NCI-H226 (cell line): ENCODE measurements at regions not wholly inside any gene's neighbourhood (a gene's known extent, or its start where the extent isn't known, plus 50 kb on each side); places are given as distances from the start of the nearest gene placed in this dataset.

Source experiments
- DNase-seq: peaks from one replicate; pipeline ENCODE4 v3.0.0-alpha.2; 2015

- DNase-seq, result no peak
Observed at GRCh38 chr6:167583412-167583811, 243.3 kb upstream of the AFDN start.

DNA sequence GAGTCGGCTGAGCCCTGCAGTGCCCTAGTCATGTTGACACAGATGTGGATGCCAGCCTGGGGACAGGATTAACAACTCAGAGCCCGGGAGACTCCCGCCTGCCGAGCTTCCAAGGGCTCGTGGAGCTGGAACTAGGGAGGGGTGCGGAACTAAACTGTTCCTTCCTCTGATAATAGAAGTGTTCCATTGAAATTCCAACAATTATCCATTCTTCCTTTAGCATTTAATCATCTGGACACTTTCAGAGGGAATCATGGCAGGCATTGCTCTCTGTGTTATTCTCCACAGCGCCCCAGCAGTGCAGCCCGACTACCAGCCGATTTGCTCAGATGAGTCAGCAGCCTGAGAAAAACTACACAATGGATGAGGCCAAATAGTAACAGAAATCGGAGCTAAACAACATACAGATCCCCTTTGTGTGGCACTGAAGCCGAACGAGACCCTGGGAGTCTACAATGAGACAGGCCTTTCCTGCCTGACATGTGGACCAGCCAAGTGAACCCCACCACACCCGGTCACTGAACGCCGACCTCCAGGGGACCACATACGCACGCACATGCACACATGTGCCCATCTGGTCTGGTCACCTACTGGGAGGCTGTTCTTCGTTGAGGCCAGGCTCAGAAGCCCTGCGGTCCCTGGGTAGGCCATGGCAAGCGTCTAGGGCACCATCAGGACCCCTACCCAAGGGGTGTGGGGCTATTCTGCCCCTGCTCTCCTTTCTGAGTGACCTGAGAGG lies 238.4 kb upstream of the AFDN start:
- no peak for DNase-seq

GRCh38 chr6:167588920-167589614 lies 237.6 kb upstream of the AFDN start:
- no peak for DNase-seq

DNA sequence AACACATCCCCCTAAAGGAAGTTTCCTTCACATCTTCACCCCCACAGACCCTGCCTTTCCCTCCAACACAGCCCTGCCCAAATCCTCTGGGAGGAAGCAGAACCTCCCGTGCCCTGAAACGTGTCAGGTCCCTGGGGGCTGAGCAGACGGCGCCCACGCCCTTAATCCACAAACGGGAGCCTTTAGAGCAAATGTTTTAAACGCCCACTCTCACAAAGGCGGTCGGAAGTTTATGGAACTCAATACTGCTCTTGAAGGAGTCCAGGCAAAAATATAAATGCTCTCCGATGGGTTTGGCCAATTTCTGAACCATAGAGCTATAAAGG lies 237.1 kb upstream of the AFDN start:
- no peak for DNase-seq

DNA sequence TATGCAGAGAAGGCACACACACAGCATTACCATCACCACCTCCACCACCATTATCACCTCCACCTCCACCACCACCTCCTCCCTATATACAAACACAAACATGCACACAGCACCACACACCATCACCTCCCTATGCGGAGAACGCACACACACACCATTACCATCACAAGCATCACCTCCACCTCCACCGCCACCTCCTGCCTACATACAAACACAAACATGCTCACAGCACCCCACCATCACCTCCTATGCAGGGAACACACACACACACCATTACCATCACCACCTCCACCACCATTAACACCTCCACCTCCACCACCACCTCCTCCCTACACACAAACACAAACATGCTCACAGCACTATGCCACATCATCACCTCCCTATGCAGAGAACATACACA lies 236.5 kb upstream of the AFDN start:
- no peak for DNase-seq
